HG02763 (cell line): ENCODE measurements at regions not wholly inside any gene's neighbourhood (a gene's known extent, or its start where the extent isn't known, plus 50 kb on each side); places are given as distances from the start of the nearest gene placed in this dataset.
"Not testable (repeated sequence)": the region's sequence is repeated elsewhere in the genome, so short reads cannot be mapped to it uniquely, and the experiment has no call there.

Experiments used
- ATAC-seq: cut with Tn5 transposase; IDR thresholded peaks from one replicate; pipeline ENCODE4 v1.9.1; 2021; ENCODE audit warnings: mild to moderate bottlenecking, moderate library complexity; ENCODE audit not compliant: unreplicated experiment

GRCh38 chr9:16267281-16268066 lies 603.0 kb downstream of the BNC2 start:
- ATAC-seq = no peak

- ATAC-seq = no peak
Measured at GRCh38 chr9:16268067-16268881, 602.2 kb downstream of the BNC2 start.

DNA sequence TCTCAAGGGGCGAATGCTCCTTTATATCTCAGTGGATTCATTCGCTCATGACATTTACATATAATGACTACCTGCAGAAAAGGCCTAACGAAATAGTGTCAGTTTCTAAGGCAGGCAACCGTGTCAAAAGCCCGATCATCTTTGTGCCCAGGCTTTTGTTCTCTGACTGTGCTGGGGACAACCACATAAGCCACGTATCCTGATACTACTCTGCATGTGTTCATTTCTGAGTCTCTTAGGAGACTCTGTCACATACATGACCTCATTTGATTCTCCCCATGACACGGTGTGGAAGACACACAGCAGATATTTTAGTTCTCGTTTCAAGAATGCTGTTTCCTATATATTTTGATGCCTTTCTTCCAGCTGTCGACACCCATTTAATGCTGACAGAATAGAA lies 598.5 kb downstream of the BNC2 start:
- no peak for ATAC-seq

- no peak for ATAC-seq
Measured at GRCh38 chr9:16272776-16273175, 597.7 kb downstream of the BNC2 start.

- no peak for ATAC-seq
Measured at GRCh38 chr9:16275795-16276624, 594.5 kb downstream of the BNC2 start.

DNA sequence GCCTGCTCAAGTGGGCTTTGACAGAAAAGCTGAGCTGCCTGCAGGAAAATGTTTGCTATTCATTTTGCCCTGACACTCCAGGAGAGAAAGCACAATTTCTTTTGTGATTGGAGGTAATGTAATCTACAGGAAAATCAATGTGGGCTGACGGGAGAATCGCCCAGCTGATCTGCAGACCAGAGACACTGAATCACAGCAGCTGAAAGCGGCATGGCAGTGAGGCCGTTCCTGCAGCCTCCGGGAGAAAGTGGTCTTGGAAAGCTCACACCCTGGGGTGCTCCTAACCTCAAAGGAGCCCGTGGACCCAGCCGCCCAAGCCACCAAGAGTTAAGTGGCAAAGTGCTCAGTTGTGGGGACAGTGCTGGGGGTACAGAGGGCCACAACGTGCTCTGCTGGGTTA lies 593.6 kb downstream of the BNC2 start:
- no peak for ATAC-seq

DNA sequence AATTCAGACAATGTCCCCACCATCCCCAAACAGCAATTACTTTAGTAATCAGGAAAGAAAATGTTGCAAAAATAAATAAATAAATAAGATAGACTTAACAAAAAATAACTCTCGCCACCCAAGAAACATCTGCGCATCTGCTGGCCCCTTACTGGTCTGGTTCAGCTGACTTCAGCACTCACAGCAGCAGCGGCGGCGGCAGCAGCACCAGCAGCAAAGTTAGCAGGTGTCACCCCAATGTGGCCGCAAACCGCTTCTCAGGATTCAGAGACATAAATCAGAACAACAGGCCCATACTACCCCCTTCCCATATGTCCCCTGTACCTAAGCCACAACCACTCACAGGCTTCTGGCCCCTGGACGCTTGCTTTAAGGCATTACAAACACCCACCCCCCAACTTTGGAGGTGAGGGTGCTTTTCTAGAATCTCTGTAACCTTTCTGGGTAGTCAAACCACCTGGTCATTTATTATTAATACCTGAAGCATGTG lies 593.0 kb downstream of the BNC2 start:
- no peak for ATAC-seq

GRCh38 chr9:16278326-16278999 lies 592.0 kb downstream of the BNC2 start:
- no peak for ATAC-seq

- ATAC-seq = no peak
Measured at GRCh38 chr9:16281707-16282106, 588.8 kb downstream of the BNC2 start.

DNA sequence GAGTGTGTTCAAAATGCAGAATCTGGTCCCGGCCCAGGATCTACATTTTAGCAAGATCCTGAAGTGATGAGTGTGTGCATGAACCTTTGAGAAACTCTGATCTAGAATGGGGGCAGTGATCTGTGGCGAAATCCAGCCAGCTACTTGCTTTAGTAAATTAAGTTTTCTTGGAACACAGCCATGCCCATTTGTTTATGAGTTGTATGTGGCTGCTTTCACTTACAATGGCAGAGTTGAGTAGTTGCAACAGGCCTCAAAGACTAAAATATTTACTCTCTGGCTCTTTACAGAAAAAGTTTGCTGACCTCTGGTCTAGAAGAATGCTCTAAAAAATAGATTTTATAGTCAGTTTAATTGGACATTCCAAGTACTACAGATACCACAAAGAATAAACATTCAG lies 588.3 kb downstream of the BNC2 start:
- no peak for ATAC-seq

DNA sequence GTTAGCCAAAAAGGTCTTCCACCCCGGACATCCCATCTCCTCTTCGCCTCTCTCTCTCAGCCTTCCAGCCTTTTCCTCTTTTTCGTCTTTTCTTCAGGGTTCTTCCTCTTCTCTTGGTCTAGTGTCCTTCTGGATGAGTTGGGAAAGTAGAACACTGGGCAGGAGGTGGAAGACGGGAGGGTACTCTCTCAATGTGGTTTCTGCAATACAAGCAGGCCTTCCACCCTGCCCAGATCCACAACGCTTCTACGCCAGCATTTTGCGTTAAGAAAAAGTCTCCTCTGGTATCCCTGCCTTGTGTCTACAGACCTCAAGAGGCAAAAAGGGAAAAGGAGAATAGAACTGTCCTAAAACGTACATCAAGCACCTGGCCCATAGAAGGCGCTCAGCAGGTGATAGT lies 587.8 kb downstream of the BNC2 start:
- no peak for ATAC-seq

DNA sequence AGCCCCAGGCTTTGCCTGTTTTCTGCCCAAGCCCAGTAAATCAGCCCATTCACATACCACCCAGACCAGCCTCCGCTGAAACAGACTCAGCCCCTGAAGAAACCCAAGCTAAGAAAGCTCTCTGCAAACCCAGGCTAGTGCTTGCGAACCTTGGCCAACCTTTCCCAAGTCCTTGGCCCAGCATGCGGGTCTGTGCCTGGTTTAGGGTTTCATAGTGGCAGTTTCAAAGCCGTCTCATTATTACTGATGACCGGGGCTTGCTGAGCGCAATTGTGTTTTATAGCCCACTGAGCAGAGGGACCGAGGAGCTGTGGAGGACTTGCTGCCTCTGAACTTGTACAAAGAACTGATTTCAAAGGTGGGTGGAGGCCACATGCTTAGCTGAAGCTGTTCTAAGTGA lies 584.3 kb downstream of the BNC2 start:
- no peak for ATAC-seq

GRCh38 chr9:16289639-16290038 lies 580.8 kb downstream of the BNC2 start:
- peak; percentile 61 for ATAC-seq

- peak; percentile 51 for ATAC-seq
Measured at GRCh38 chr9:16290169-16290568, 580.3 kb downstream of the BNC2 start.

- no peak for ATAC-seq
Measured at GRCh38 chr9:16291921-16292320, 578.5 kb downstream of the BNC2 start.

- no peak for ATAC-seq
Measured at GRCh38 chr9:16293610-16294009, 576.9 kb downstream of the BNC2 start.

DNA sequence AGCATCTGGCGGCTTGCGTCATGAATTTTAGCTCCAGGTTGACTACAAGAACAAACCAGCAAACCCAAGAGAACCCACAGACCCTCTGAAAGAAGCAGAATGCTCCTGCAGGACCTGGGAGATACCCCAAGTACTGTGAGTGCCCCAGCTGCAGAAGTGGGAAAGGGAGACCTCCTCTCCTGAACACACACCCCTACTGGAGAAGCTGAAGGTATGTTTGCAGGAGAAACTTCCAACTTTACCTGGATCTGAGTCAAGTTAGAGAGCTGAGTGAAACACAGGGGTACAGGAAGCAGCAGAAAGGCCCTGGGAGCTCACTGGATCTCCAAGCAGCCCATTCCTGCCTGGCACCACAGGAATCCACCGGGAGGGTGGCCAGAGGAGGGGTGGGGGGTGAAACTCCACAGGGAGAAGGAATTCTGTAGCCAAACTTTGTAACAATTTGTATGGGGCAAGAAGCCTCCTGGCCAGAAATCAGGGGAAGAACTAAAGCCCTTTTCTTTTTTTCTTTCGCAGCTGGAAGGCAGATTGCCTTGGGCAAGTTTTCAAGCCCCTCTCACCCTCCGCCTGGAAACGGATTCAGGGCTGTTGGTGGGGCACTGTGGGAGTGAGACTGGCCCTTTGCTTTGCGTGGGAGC lies 576.2 kb downstream of the BNC2 start:
- no peak for ATAC-seq

GRCh38 chr9:16294940-16295339 lies 575.5 kb downstream of the BNC2 start:
- ATAC-seq = not testable (repeated sequence)

DNA sequence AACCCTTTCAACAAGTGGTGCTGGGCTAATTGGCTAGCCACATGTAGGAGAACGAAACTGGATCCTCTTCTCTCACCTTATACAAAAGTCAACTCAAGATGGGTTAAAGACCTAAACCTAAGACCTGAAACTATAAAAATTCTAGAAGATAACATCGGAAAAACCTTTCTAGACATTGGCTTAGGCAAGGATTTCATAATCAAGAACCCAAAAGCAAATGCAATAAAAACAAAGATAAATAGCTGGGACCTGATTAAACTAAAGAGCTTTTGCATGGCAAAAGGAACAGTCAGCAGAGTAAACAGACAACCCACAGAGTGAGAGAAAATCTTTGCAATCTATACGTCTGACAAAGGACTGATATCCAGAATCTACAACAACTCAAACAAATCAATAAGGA lies 571.1 kb downstream of the BNC2 start:
- ATAC-seq = not testable (repeated sequence)

DNA sequence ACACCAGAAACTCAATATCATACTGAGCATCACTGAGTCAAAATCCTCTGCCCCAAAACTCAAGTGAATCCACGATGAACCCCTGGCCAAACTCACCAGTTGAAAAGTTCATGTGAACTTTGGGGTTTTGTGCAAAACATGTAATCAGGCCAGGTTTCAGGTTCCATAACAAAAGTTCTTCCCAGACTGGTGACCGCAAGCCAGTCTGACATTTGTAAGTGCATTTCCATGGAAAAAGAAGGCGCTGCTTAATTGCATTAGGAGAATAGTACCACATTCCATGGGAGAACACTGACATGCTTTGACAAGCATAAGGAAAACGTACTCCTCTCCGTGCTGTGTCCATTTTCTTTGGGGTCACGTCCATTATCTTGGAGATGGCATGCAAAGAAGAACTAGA lies 567.0 kb downstream of the BNC2 start:
- ATAC-seq = no peak
